HUDEP-2 (cell line): ENCODE measurements at regions not wholly inside any gene's neighbourhood (a gene's known extent, or its start where the extent isn't known, plus 50 kb on each side); places are given as distances from the start of the nearest gene placed in this dataset.

Source experiments
- DNase-seq, 76 experiments: peaks; one replicate each; lab custom pipeline; 2025; ENCODE audit not compliant: unreplicated experiment in 76 of 76; lab: John Stamatoyannopoulos, UW

GRCh38 chrX:121958886-121959285 is 911.5 kb downstream of the GLUD2 start:
- DNase-seq: no peak

- no peak for DNase-seq
Measured at GRCh38 chrX:121975671-121976070, 928.3 kb downstream of the GLUD2 start.

GRCh38 chrX:121987163-121987562 is 939.8 kb downstream of the GLUD2 start:
- no peak for DNase-seq

GRCh38 chrX:121987835-121988234 is 940.4 kb downstream of the GLUD2 start:
- DNase-seq: no peak

GRCh38 chrX:122004127-122004526 is 956.7 kb downstream of the GLUD2 start:
- DNase-seq: no peak

GRCh38 chrX:122026665-122027064 is 979.3 kb downstream of the GLUD2 start:
- DNase-seq: no peak

GRCh38 chrX:122046226-122046625 is 998.8 kb downstream of the GLUD2 start:
- DNase-seq: no peak

GRCh38 chrX:122046815-122047214 is 999.4 kb downstream of the GLUD2 start:
- no peak for DNase-seq

GRCh38 chrX:122047261-122047660 is 999.9 kb downstream of the GLUD2 start:
- DNase-seq: no peak

- DNase-seq: no peak
Measured at GRCh38 chrX:122055460-122055859, 1008.0 kb downstream of the GLUD2 start.

GRCh38 chrX:122055979-122056715 is 1008.7 kb downstream of the GLUD2 start:
- DNase-seq: no peak

- DNase-seq: no peak
Measured at GRCh38 chrX:122076241-122076640, 1028.8 kb downstream of the GLUD2 start.

GRCh38 chrX:122078079-122078478 is 1030.7 kb downstream of the GLUD2 start:
- DNase-seq: no peak

- no peak for DNase-seq
Measured at GRCh38 chrX:122087341-122087740, 1039.9 kb downstream of the GLUD2 start.

GRCh38 chrX:122091571-122091970 is 1044.2 kb downstream of the GLUD2 start:
- no peak for DNase-seq

GRCh38 chrX:122092360-122092759 is 1045.0 kb downstream of the GLUD2 start:
- DNase-seq: no peak

GRCh38 chrX:122092978-122093377 is 1045.6 kb downstream of the GLUD2 start:
- DNase-seq: no peak

- DNase-seq: no peak
Measured at GRCh38 chrX:122094611-122095010, 1047.2 kb downstream of the GLUD2 start.

GRCh38 chrX:122113376-122113775 is 1066.0 kb downstream of the GLUD2 start:
- no peak for DNase-seq

GRCh38 chrX:122113896-122114295 is 1066.5 kb downstream of the GLUD2 start:
- no peak for DNase-seq

GRCh38 chrX:122115604-122116003 is 1068.2 kb downstream of the GLUD2 start:
- DNase-seq: no peak

- no peak for DNase-seq
Measured at GRCh38 chrX:122119361-122119760, 1064.7 kb upstream of the GRIA3 start.

- DNase-seq: no peak
Measured at GRCh38 chrX:122122274-122122673, 1061.8 kb upstream of the GRIA3 start.
